Mesendoderm (in vitro differentiated cells): ENCODE measurements at regions not wholly inside any gene's neighbourhood (a gene's known extent, or its start where the extent isn't known, plus 50 kb on each side); places are given as distances from the start of the nearest gene placed in this dataset.
A peak's percentile ranks its signal among the peaks of the same experiment; 100 is the strongest.

Experiments used
- DNase-seq: peaks from one replicate; pipeline ENCODE4 v3.0.0; 2013
- H2AK5ac ChIP-seq: 2 replicates; pipeline ENCODE4 v1.6.1; 2013; ENCODE audit warnings: low read length, inconsistent platforms
- H2BK120ac ChIP-seq: 2 replicates; pipeline ENCODE4 v1.6.1; 2013; ENCODE audit warnings: low read depth, mild to moderate bottlenecking, low read length, moderate library complexity, mixed read lengths
- H2BK15ac ChIP-seq: replicated peaks from 2 replicates; pipeline ENCODE4 v1.6.1; 2013; ENCODE audit warnings: low read depth, mild to moderate bottlenecking, moderate library complexity
- H2BK5ac ChIP-seq: 2 replicates; pipeline ENCODE4 v1.6.1; 2013; ENCODE audit warnings: low read length, inconsistent platforms
- H3K18ac ChIP-seq: 2 replicates; pipeline ENCODE4 v1.6.1; 2013; ENCODE audit warnings: mild to moderate bottlenecking, low read length, mixed read lengths
- H3K23ac ChIP-seq: one replicate; pipeline ENCODE4 v1.6.1; 2013; ENCODE audit warnings: low read length
- H3K27ac ChIP-seq: 2 replicates; pipeline ENCODE4 v1.5.1; 2013; ENCODE audit warnings: low read depth, mild to moderate bottlenecking, inconsistent platforms, low read length, moderate library complexity
- H3K27me3 ChIP-seq: 2 replicates; pipeline ENCODE4 v1.6.1; 2013; ENCODE audit warnings: low read length, control low read depth, mild to moderate bottlenecking, inconsistent platforms; ENCODE audit not compliant: insufficient read depth, poor library complexity
- H3K36me3 ChIP-seq: 2 replicates; pipeline ENCODE4 v1.6.1; 2013; ENCODE audit warnings: low read length, inconsistent platforms; ENCODE audit not compliant: control insufficient read depth, insufficient read depth
- H3K4ac ChIP-seq: one replicate; pipeline ENCODE4 v1.6.1; 2013; ENCODE audit warnings: low read depth, mild to moderate bottlenecking, low read length, moderate library complexity
- H3K4me1 ChIP-seq: 2 replicates; pipeline ENCODE4 v1.6.1; 2013; ENCODE audit warnings: low read depth, low read length, inconsistent platforms; ENCODE audit not compliant: control insufficient read depth
- H3K4me2 ChIP-seq: 2 replicates; pipeline ENCODE4 v1.6.1; 2013; ENCODE audit warnings: low read length
- H3K4me3 ChIP-seq: 2 replicates; pipeline ENCODE4 v1.5.1; 2013; ENCODE audit warnings: mild to moderate bottlenecking, low read length
- H3K56ac ChIP-seq: one replicate; pipeline ENCODE4 v1.6.1; 2013; ENCODE audit warnings: low read length
- H3K79me1 ChIP-seq: 2 replicates; pipeline ENCODE4 v1.6.1; 2013; ENCODE audit warnings: low read length, inconsistent platforms
- H3K79me2 ChIP-seq: 2 replicates; pipeline ENCODE4 v1.6.1; 2013; ENCODE audit warnings: mild to moderate bottlenecking, low read length; ENCODE audit not compliant: control insufficient read depth, insufficient read depth
- H3K9ac ChIP-seq: 2 replicates; pipeline ENCODE4 v1.6.1; 2013; ENCODE audit warnings: low read length, inconsistent platforms
- H4K5ac ChIP-seq: one replicate; pipeline ENCODE4 v1.6.1; 2013; ENCODE audit warnings: low read length
- H4K8ac ChIP-seq: one replicate; pipeline ENCODE4 v1.6.1; 2013; ENCODE audit warnings: low read depth, mild to moderate bottlenecking, control low read depth, low read length, moderate library complexity
- WGBS: extraction: QIAGEN DNeasy Blood & Tissue Kit; methylation state at CpG from one replicate; pipeline ENCODE4 v1.1.7; 2013; ENCODE audit warnings: low lambda C conversion rate, missing lambda C conversion rate; ENCODE audit not compliant: insufficient coverage; ENCODE audit errors: extremely low coverage; 5-methylcytosine and 5-hydroxymethylcytosine counted together

DNA sequence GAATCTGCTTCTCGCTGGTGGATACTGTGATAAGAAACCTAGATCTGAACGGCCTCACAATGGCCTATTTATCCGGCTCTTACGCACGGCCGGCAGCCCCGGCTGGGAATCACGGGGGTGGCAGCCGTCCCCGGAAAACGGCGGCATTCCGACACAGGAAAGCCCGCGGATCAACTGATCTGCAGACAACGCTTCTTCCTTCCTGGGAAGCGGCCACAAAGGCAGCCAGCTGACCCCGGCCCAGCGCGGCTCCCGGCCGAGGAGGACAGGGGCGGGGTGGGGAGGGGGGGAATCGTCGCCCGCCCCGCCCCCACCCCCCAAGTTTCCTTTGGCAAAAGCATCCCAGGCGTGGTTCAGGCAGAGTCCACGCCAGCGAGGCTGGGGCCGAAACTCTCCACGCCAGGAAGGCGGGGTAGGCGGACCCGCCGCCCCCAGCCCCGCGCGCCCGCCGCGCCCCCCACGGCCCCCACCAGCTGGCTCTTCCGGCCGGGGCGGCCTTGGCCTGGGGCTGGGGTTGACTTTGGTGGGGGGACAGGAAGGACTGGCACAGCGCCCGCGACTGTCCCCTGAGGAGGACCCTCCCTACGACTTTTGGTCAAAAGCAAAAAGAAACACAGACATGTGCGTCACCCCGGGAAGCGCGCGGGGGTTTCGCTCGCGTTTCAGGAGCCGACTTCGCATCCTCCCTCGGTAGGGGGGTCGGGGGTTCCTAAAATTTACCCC lies 247.7 kb upstream of the ANKRD55 start:
- Histone ChIP-seq H3K4me1 (peaks cover 8% of the 10 kb centered on the region), H4K8ac (peak overlapping the region; percentile 70), H3K36me3 (no peaks in the 10 kb centered on the region), H3K79me1 (no peaks in the 10 kb centered on the region), H2BK120ac (peak overlapping the region; percentile 76), H3K4me3 (peak overlapping the region; percentile 29), H3K27me3 (no peaks in the 10 kb centered on the region), H2BK5ac (no peak overlapping the region), H3K23ac (peak overlapping the region; percentile 48), H3K18ac (peak overlapping the region; percentile 100), H3K9ac (peak overlapping the region; percentile 53), H3K4me2 (peak overlapping the region; percentile 74), H3K27ac (peak overlapping the region; percentile 40), H3K79me2 (no peaks in the 10 kb centered on the region), H3K56ac (peak overlapping the region; percentile 54), H2AK5ac (no peak overlapping the region), H4K5ac (no peak overlapping the region), H3K4ac (peak overlapping the region; percentile 92), H2BK15ac (peak overlapping the region; percentile 99)
- peak; percentile 78 for DNase-seq
- WGBS: no CpG with 5 or more reads among the region's 62 CpGs

DNA sequence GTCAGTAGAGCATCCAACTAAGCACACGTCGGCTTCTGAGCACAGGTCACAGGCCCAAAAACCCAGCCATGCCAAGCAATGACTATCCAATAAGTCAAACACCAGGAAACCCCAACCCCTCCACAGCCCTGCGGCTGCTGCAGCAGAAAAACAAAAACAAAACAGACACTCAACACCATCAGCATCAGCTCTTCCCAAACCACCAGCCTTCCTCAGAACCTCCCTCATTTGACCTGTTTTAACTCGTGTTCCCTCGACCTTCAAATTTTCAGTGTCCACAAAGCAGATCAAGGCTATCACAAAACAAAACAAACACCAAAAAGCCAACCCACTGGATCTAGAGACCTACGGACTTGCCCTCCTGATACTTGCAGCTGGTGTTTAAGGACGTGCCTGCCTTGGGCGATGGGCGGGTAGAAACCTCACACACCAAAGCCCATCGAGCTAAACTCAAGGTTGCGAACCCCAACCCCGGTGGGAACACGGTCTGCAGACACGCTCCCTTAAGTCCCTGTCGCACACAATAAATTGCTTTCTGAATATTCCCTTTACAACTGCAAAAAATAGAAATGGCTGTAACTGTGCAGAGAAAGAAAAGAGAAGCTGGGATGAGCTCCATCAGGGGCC lies 247.1 kb upstream of the ANKRD55 start:
- Histone ChIP-seq H2BK15ac (peak overlapping the region; percentile 99), H3K36me3 (no peaks in the 10 kb centered on the region), H2BK5ac (no peak overlapping the region), H3K4ac (peak overlapping the region; percentile 38), H3K79me2 (no peaks in the 10 kb centered on the region), H2AK5ac (no peak overlapping the region), H3K27me3 (no peaks in the 10 kb centered on the region), H3K23ac (no peak overlapping the region), H2BK120ac (peak overlapping the region; percentile 76), H3K4me2 (peak overlapping the region; percentile 31), H3K4me1 (peaks cover 8% of the 10 kb centered on the region), H3K79me1 (no peaks in the 10 kb centered on the region), H3K27ac (peak overlapping the region; percentile 40), H4K5ac (no peak overlapping the region), H3K9ac (peak overlapping the region; percentile 42), H3K4me3 (peak overlapping the region; percentile 6), H3K18ac (peak overlapping the region; percentile 100), H3K56ac (peak overlapping the region; percentile 54), H4K8ac (peak overlapping the region; percentile 70)
- DNase-seq: peak; percentile 43
- no CpG with 5 or more reads among the region's 15 CpGs for WGBS

GRCh38 chr5:56479696-56480077 lies 246.6 kb upstream of the ANKRD55 start:
- Histone ChIP-seq H2AK5ac (no peak overlapping the region), H3K4ac (no peak overlapping the region), H2BK5ac (no peak overlapping the region), H3K27me3 (no peaks in the 10 kb centered on the region), H4K8ac (no peak overlapping the region), H3K4me1 (peaks cover 8% of the 10 kb centered on the region), H3K56ac (no peak overlapping the region), H3K79me2 (no peaks in the 10 kb centered on the region), H3K27ac (no peak overlapping the region), H4K5ac (no peak overlapping the region), H2BK120ac (no peak overlapping the region), H3K4me3 (no peak overlapping the region), H3K9ac (no peak overlapping the region), H3K23ac (no peak overlapping the region), H2BK15ac (no peak overlapping the region), H3K18ac (no peak overlapping the region), H3K36me3 (no peaks in the 10 kb centered on the region), H3K79me1 (no peaks in the 10 kb centered on the region), H3K4me2 (no peak overlapping the region)
- WGBS: no CpG with 5 or more reads among the region's 9 CpGs
- peak; percentile 33 for DNase-seq

- no peak overlapping the region for H3K56ac ChIP-seq
- no peak for DNase-seq
- no peak overlapping the region for H3K4me2 ChIP-seq
- H3K9ac ChIP-seq: no peak overlapping the region
- no peak overlapping the region for H3K27ac ChIP-seq
- peaks cover 8% of the 10 kb centered on the region for H3K4me1 ChIP-seq
- no peaks in the 10 kb centered on the region for H3K79me2 ChIP-seq
- no peak overlapping the region for H3K18ac ChIP-seq
- no peak overlapping the region for H3K23ac ChIP-seq
- no peaks in the 10 kb centered on the region for H3K27me3 ChIP-seq
- no CpG with 5 or more reads among the region's 3 CpGs for WGBS
- H2BK15ac ChIP-seq: no peak overlapping the region
- no peak overlapping the region for H3K4ac ChIP-seq
- no peak overlapping the region for H3K4me3 ChIP-seq
- no peak overlapping the region for H2BK5ac ChIP-seq
- H4K8ac ChIP-seq: no peak overlapping the region
- no peaks in the 10 kb centered on the region for H3K36me3 ChIP-seq
- no peak overlapping the region for H4K5ac ChIP-seq
- H2BK120ac ChIP-seq: no peak overlapping the region
- H2AK5ac ChIP-seq: no peak overlapping the region
- H3K79me1 ChIP-seq: no peaks in the 10 kb centered on the region
Measured at GRCh38 chr5:56479126-56479525, 246.0 kb upstream of the ANKRD55 start.

- H4K8ac ChIP-seq: no peak overlapping the region
- H3K36me3 ChIP-seq: no peaks in the 10 kb centered on the region
Measured at GRCh38 chr5:56478062-56478461, 244.9 kb upstream of the ANKRD55 start.

More at GRCh38 chr5:56478062-56478461, 244.9 kb upstream of the ANKRD55 start:
- no peak overlapping the region for H2AK5ac ChIP-seq
- peaks cover 8% of the 10 kb centered on the region for H3K4me1 ChIP-seq
- H3K9ac ChIP-seq: no peak overlapping the region
- H3K56ac ChIP-seq: no peak overlapping the region
- no peaks in the 10 kb centered on the region for H3K79me1 ChIP-seq
- no peak for DNase-seq
- no peak overlapping the region for H4K5ac ChIP-seq
- H3K27me3 ChIP-seq: no peaks in the 10 kb centered on the region
- no peak overlapping the region for H3K4me3 ChIP-seq
- no peak overlapping the region for H3K4ac ChIP-seq
- no CpG with 5 or more reads among the region's 3 CpGs for WGBS
- H2BK120ac ChIP-seq: no peak overlapping the region
- no peak overlapping the region for H3K4me2 ChIP-seq
- H3K27ac ChIP-seq: no peak overlapping the region
- H3K79me2 ChIP-seq: no peaks in the 10 kb centered on the region
- no peak overlapping the region for H3K23ac ChIP-seq
- no peak overlapping the region for H3K18ac ChIP-seq
- H2BK5ac ChIP-seq: no peak overlapping the region
- no peak overlapping the region for H2BK15ac ChIP-seq
